SU-DHL-6 (cell line): ENCODE measurements at regions not wholly inside any gene's neighbourhood (a gene's known extent, or its start where the extent isn't known, plus 50 kb on each side); places are given as distances from the start of the nearest gene placed in this dataset.
A peak's percentile ranks its signal among the peaks of the same experiment; 100 is the strongest.

ENCODE experiments used
- H2AFZ ChIP-seq: fragments of 200-600 bp; sonication (generic); 2 replicates; pipeline ENCODE4 v1.6.1; 2014; ENCODE audit warnings: low read depth, mild to moderate bottlenecking, moderate library complexity, mixed read lengths, antibody characterized with exemption, low read length; ENCODE audit not compliant: severe bottlenecking
- H3F3A ChIP-seq: fragments of 200-600 bp; shearing (Covaris generic); 2 replicates; pipeline ENCODE4 v1.6.0; 2016; ENCODE audit warnings: antibody characterized with exemption, mild to moderate bottlenecking; ENCODE audit not compliant: insufficient read depth
- H3K27ac ChIP-seq: fragments of 200-600 bp; sonication (generic); 2 replicates; pipeline ENCODE4 v1.5.1; 2016; ENCODE audit warnings: low read depth, mild to moderate bottlenecking, low read length, moderate library complexity, mixed read lengths
- H3K27me3 ChIP-seq: fragments of 200-600 bp; sonication (generic), shearing (Covaris generic); 2 replicates; pipeline ENCODE4 v1.6.0; 2014; ENCODE audit warnings: mild to moderate bottlenecking, low read length
- H3K36me3 ChIP-seq: fragments of 200-600 bp; sonication (generic); 2 replicates; pipeline ENCODE4 v1.6.1; 2014; ENCODE audit warnings: mild to moderate bottlenecking, low read length, mixed read lengths
- H3K4me2 ChIP-seq: fragments of 300-600, 200-600 bp; shearing (Covaris generic), sonication (generic); 2 replicates; pipeline ENCODE4 v1.6.0; 2014; ENCODE audit warnings: low read length, low read depth, mild to moderate bottlenecking; ENCODE audit not compliant: poor library complexity, severe bottlenecking
- H3K4me3 ChIP-seq: fragments of 200-600 bp; sonication (generic); 2 replicates; pipeline ENCODE4 v1.5.1; 2014; ENCODE audit warnings: antibody characterized with exemption, low read length, mild to moderate bottlenecking, mixed read lengths; ENCODE audit not compliant: insufficient read depth, poor library complexity, severe bottlenecking
- H3K79me2 ChIP-seq: fragments of 200-600 bp; sonication (generic); 2 replicates; pipeline ENCODE4 v1.6.1; 2014; ENCODE audit warnings: mild to moderate bottlenecking, low read length, moderate library complexity; ENCODE audit not compliant: insufficient read depth
- H3K9ac ChIP-seq: fragments of 200-600 bp; sonication (generic); 2 replicates; pipeline ENCODE4 v1.7.0; 2014; ENCODE audit warnings: mild to moderate bottlenecking, low read length
- H3K9me2 ChIP-seq: fragments of 200-600 bp; sonication (generic); replicated peaks from 2 replicates; pipeline ENCODE4 v1.6.1; 2014; ENCODE audit warnings: low read length; ENCODE audit not compliant: insufficient read depth
- H3K9me3 ChIP-seq: fragments of 200-600 bp; sonication (generic); 2 replicates; pipeline ENCODE4 v1.6.1; 2014; ENCODE audit warnings: low read length, mixed read lengths; ENCODE audit not compliant: insufficient read depth
- H4K20me1 ChIP-seq: fragments of 200-600 bp; sonication (generic); 2 replicates; pipeline ENCODE4 v1.6.1; 2014; ENCODE audit warnings: low read depth, mild to moderate bottlenecking, antibody characterized with exemption, low read length, moderate library complexity, mixed read lengths
- CTCF ChIP-seq: fragments of 200-600 bp; sonication (generic); IDR thresholded peaks from one replicate; pipeline ENCODE4 v1.5.1; 2017; ENCODE audit warnings: antibody characterized with exemption, mild to moderate bottlenecking, low read length, moderate library complexity; ENCODE audit not compliant: insufficient read depth, poor library complexity, severe bottlenecking
- EZH2phosphoT487 ChIP-seq: fragments of 200-600 bp; sonication (generic), shearing (Covaris generic); conservative IDR thresholded peaks from 2 replicates; pipeline ENCODE4 v1.6.1; 2018; ENCODE audit warnings: mild to moderate bottlenecking, antibody characterized with exemption, low read length, moderate library complexity, mixed read lengths

GRCh38 chr1:163820766-163821165, 499.0 kb downstream of the NUF2 start:
- no peak for TF ChIP-seq EZH2phosphoT487
- TF ChIP-seq CTCF: peak; percentile 23
- Histone ChIP-seq H3K27ac (no peak overlapping the region), H2AFZ (no peak overlapping the region), H3K9ac (no peak overlapping the region), H3K4me2 (no peak overlapping the region), H3K9me2 (no peaks in the 10 kb centered on the region), H3F3A (no peaks in the 10 kb centered on the region), H3K36me3 (no peaks in the 10 kb centered on the region), H3K9me3 (no peaks in the 10 kb centered on the region), H3K4me3 (no peak overlapping the region), H3K27me3 (no peaks in the 10 kb centered on the region), H4K20me1 (no peaks in the 10 kb centered on the region), H3K79me2 (no peaks in the 10 kb centered on the region)

GRCh38 chr1:163821679-163822078, 499.9 kb downstream of the NUF2 start:
- no peaks in the 10 kb centered on the region for H3K27me3 ChIP-seq
- no peak for TF ChIP-seq EZH2phosphoT487
- TF ChIP-seq CTCF: no peak
- no peaks in the 10 kb centered on the region for H3K9me3 ChIP-seq
- no peak overlapping the region for H3K4me3 ChIP-seq
- no peak overlapping the region for H3K9ac ChIP-seq
- H3K27ac ChIP-seq: no peak overlapping the region
- H3F3A ChIP-seq: no peaks in the 10 kb centered on the region
- no peak overlapping the region for H2AFZ ChIP-seq
- H4K20me1 ChIP-seq: no peaks in the 10 kb centered on the region
- no peak overlapping the region for H3K4me2 ChIP-seq
- H3K9me2 ChIP-seq: no peaks in the 10 kb centered on the region
- no peaks in the 10 kb centered on the region for H3K79me2 ChIP-seq
- no peaks in the 10 kb centered on the region for H3K36me3 ChIP-seq

- no peak for TF ChIP-seq EZH2phosphoT487
- no peak for TF ChIP-seq CTCF
- Histone ChIP-seq H3K9ac (no peak overlapping the region), H3K27me3 (no peaks in the 10 kb centered on the region), H2AFZ (no peak overlapping the region), H3K36me3 (no peaks in the 10 kb centered on the region), H3K9me3 (no peaks in the 10 kb centered on the region), H3K9me2 (no peaks in the 10 kb centered on the region), H3K79me2 (no peaks in the 10 kb centered on the region), H3K27ac (no peak overlapping the region), H4K20me1 (no peaks in the 10 kb centered on the region), H3K4me2 (no peak overlapping the region), H3F3A (no peaks in the 10 kb centered on the region), H3K4me3 (no peak overlapping the region)
These were observed 501.3 kb downstream of the NUF2 start for GRCh38 chr1:163823017-163823416.

GRCh38 chr1:163824006-163824405, 502.3 kb downstream of the NUF2 start:
- no peaks in the 10 kb centered on the region for H3K27me3 ChIP-seq
- H3K79me2 ChIP-seq: no peaks in the 10 kb centered on the region
- H3K4me2 ChIP-seq: no peak overlapping the region
- H4K20me1 ChIP-seq: no peaks in the 10 kb centered on the region
- H3F3A ChIP-seq: no peaks in the 10 kb centered on the region
- no peaks in the 10 kb centered on the region for H3K9me3 ChIP-seq
- no peak overlapping the region for H3K4me3 ChIP-seq
- TF ChIP-seq EZH2phosphoT487 (no peak), CTCF (no peak)
- H3K9ac ChIP-seq: no peak overlapping the region
- H2AFZ ChIP-seq: no peak overlapping the region
- H3K27ac ChIP-seq: no peak overlapping the region
- H3K9me2 ChIP-seq: no peaks in the 10 kb centered on the region
- H3K36me3 ChIP-seq: no peaks in the 10 kb centered on the region
